OCI-LY7 (cell line): ENCODE measurements at regions not wholly inside any gene's neighbourhood (a gene's known extent, or its start where the extent isn't known, plus 50 kb on each side); places are given as distances from the start of the nearest gene placed in this dataset.

Source experiments
- EZH2phosphoT487 ChIP-seq: fragments of 200-600 bp; sonication (generic); IDR thresholded peaks from 2 replicates; pipeline ENCODE4 v1.6.1; 2018; ENCODE audit warnings: low read depth, borderline replicate concordance, mild to moderate bottlenecking, mixed run types, antibody characterized with exemption, low read length, moderate library complexity, mixed read lengths
- TF ChIP-seq, protein P1 (sequence below): fragments of 200-600 bp; sonication (generic); conservative IDR thresholded peaks from 2 replicates; pipeline ENCODE4 v1.5.1; 2014; ENCODE audit warnings: mild to moderate bottlenecking, antibody characterized with exemption, low read length, moderate library complexity, mixed read lengths

DNA sequence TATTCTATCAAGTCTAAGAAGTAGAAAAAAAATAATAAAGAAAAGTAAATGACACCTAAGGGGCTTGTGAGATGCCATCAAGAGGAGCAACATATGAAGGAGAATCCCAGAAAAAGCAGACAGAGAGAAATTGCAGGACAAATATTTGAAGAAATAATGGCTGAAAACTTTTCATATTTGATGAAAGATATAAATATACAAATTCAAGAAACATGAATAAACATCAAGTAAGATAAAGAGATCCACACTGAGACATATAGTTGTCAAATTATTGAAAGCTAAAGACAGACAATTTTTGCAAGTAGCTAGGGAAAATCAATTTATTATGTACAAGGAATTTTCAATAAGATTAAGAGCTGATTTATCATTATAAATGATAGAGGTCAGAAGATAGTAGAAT, 558.0 kb downstream of the ZWINT start:
- TF ChIP-seq, protein P1, sequence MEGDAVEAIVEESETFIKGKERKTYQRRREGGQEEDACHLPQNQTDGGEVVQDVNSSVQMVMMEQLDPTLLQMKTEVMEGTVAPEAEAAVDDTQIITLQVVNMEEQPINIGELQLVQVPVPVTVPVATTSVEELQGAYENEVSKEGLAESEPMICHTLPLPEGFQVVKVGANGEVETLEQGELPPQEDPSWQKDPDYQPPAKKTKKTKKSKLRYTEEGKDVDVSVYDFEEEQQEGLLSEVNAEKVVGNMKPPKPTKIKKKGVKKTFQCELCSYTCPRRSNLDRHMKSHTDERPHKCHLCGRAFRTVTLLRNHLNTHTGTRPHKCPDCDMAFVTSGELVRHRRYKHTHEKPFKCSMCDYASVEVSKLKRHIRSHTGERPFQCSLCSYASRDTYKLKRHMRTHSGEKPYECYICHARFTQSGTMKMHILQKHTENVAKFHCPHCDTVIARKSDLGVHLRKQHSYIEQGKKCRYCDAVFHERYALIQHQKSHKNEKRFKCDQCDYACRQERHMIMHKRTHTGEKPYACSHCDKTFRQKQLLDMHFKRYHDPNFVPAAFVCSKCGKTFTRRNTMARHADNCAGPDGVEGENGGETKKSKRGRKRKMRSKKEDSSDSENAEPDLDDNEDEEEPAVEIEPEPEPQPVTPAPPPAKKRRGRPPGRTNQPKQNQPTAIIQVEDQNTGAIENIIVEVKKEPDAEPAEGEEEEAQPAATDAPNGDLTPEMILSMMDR: no peak
- no peak for TF ChIP-seq EZH2phosphoT487
